ENCODE measurements at regions not wholly inside any gene's neighbourhood (a gene's known extent, or its start where the extent isn't known, plus 50 kb on each side); places are given as distances from the start of the nearest gene placed in this dataset.

- TF ChIP-seq CTCF (IDR thresholded peaks at IDR 0.05; ENCODE audit: poor library complexity, severe bottlenecking) (no peak), TAF1 (IDR thresholded peaks at IDR 0.05; ENCODE audit: low read depth) (no peak), EZH2 (IDR thresholded peaks at IDR 0.05; ENCODE audit: borderline replicate concordance, insufficient read depth, low read length, poor library complexity, severe bottlenecking) (no peak)
Measured at GRCh38 chr1:59115865-59116264, 181.0 kb upstream of the FGGY start.
